ENCODE measurements at regions not wholly inside any gene's neighbourhood (a gene's known extent, or its start where the extent isn't known, plus 50 kb on each side); places are given as distances from the start of the nearest gene placed in this dataset.

DNA sequence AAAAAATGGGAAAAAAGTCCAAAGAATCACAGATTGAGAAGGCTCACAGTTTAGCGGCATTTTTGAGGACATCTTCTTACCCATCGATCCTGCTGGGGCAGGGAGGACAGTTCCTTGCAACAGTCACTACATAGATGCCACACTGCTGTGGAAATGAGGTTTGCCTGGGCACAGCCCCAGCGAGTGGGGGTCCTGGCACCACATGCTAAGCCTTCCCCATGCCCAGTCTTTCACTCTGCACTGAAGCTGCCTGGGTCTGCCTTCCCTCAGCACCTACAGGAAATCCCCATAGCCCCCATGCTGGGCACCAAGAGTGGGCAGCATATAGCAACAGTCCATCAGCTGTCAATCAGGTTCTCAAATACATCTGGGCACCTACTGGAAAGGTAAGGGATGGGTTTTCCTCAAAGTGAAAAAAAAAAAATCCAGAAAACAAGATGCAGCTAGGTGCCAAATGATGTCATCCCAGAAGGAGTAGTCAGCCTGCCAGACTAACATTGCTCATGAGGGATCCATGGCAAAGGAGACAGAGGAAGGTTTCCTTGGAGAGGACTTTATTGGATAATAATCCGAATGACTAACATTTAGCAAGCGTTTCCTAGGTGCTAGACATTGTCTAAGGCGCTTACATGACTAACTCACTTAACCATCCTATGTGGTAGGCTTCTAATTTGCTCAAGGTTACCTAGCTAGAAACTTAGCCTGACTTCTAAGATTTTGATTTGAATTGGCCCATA is 125.7 kb upstream of the CXCL12 start:
- DNase-seq, result no peak
- no peaks in the 10 kb centered on the region for H3K4me1 ChIP-seq
- intact Hi-C loops (cut with DNase I; ENCODE audit: low total_unique reads), result no loop called here
- no peaks in the 10 kb centered on the region for H3K27me3 ChIP-seq (replicated peaks in 1 of 7)
- no peak overlapping the region for H3K27ac ChIP-seq
- no peak overlapping the region for H3K4me3 ChIP-seq
- no peaks in the 10 kb centered on the region for H3K9me3 ChIP-seq
- H3K36me3 ChIP-seq, result no peaks in the 10 kb centered on the region
- WGBS, 5 donors, result 82 to 91% (median 85%) methylated on average over 6 of the region's 6 CpGs
- TF ChIP-seq, protein P1, sequence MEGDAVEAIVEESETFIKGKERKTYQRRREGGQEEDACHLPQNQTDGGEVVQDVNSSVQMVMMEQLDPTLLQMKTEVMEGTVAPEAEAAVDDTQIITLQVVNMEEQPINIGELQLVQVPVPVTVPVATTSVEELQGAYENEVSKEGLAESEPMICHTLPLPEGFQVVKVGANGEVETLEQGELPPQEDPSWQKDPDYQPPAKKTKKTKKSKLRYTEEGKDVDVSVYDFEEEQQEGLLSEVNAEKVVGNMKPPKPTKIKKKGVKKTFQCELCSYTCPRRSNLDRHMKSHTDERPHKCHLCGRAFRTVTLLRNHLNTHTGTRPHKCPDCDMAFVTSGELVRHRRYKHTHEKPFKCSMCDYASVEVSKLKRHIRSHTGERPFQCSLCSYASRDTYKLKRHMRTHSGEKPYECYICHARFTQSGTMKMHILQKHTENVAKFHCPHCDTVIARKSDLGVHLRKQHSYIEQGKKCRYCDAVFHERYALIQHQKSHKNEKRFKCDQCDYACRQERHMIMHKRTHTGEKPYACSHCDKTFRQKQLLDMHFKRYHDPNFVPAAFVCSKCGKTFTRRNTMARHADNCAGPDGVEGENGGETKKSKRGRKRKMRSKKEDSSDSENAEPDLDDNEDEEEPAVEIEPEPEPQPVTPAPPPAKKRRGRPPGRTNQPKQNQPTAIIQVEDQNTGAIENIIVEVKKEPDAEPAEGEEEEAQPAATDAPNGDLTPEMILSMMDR (IDR thresholded peaks at IDR 0.05 in 8 of 11, conservative IDR thresholded peaks at IDR 0.05 in 3 of 11), result no peak
- TF ChIP-seq POLR2A (IDR thresholded peaks at IDR 0.05) (no peak), POLR2AphosphoS5 (IDR thresholded peaks at IDR 0.05) (no peak)

DNA sequence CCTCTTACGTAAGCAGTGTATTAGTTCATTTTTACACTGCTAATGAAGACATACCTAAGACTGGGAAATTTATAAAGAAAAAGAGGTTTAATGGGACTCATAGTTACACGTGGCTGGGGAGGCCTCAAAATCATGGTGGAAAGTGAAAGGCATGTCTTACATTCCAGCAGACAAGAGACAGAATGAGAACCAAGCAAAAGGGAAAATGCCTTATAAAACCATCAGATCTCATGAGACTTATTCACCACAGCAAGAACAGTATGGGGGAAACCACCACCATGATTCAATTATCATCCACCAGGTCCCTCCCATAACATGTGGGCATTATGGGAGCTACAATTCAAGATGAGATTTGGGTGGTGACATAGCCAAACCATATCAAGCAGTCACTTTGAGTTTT is 126.3 kb upstream of the CXCL12 start:
- no peaks in the 10 kb centered on the region for H3K36me3 ChIP-seq
- 72 to 87% (median 86%) methylated on average over 2 of the region's 2 CpGs for WGBS, 5 donors
- intact Hi-C loops (cut with DNase I; ENCODE audit: low total_unique reads), result no loop called here
- no peaks in the 10 kb centered on the region for H3K4me1 ChIP-seq
- no peak for DNase-seq
- no peaks in the 10 kb centered on the region for H3K9me3 ChIP-seq
- no peaks in the 10 kb centered on the region for H3K27me3 ChIP-seq (replicated peaks in 1 of 7)
- TF ChIP-seq POLR2A (IDR thresholded peaks at IDR 0.05) (no peak), POLR2AphosphoS5 (IDR thresholded peaks at IDR 0.05) (no peak)
- TF ChIP-seq, protein P1 (IDR thresholded peaks at IDR 0.05 in 8 of 11, conservative IDR thresholded peaks at IDR 0.05 in 3 of 11), result no peak
- no peak overlapping the region for H3K4me3 ChIP-seq
- H3K27ac ChIP-seq, result no peak overlapping the region

DNA sequence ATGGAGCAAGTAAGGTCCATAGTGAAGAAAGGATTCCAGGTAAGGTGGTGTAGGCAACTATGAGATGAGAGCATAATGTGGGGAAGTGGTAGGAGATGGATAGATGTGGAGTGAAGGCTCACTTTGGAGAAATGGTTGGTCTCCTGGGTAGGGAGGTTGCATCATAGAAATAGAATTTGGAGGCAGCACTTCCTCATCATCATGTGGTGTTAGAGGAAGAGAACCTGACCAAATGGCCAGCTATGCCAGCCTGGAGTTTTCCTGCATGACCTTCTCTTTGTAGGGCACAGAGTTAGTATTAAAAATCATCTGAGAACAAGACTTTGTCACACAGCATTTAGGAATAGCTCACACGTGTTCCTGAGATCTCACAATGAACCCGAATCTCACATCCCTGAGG is 126.7 kb upstream of the CXCL12 start:
- intact Hi-C loops (cut with DNase I; ENCODE audit: low total_unique reads), result no loop called here
- TF ChIP-seq, protein P1 (IDR thresholded peaks at IDR 0.05 in 8 of 11, conservative IDR thresholded peaks at IDR 0.05 in 3 of 11), result no peak
- TF ChIP-seq POLR2AphosphoS5 (IDR thresholded peaks at IDR 0.05), result no peak
- no peak for TF ChIP-seq POLR2A (IDR thresholded peaks at IDR 0.05)
- H3K27ac ChIP-seq, result no peak overlapping the region
- H3K36me3 ChIP-seq, result no peaks in the 10 kb centered on the region
- no peak for DNase-seq
- WGBS, 5 donors, result 64 to 87% (median 82%) methylated on average over 2 of the region's 2 CpGs
- H3K27me3 ChIP-seq (replicated peaks in 1 of 7), result no peaks in the 10 kb centered on the region
- H3K9me3 ChIP-seq, result no peaks in the 10 kb centered on the region
- no peaks in the 10 kb centered on the region for H3K4me1 ChIP-seq
- no peak overlapping the region for H3K4me3 ChIP-seq

DNA sequence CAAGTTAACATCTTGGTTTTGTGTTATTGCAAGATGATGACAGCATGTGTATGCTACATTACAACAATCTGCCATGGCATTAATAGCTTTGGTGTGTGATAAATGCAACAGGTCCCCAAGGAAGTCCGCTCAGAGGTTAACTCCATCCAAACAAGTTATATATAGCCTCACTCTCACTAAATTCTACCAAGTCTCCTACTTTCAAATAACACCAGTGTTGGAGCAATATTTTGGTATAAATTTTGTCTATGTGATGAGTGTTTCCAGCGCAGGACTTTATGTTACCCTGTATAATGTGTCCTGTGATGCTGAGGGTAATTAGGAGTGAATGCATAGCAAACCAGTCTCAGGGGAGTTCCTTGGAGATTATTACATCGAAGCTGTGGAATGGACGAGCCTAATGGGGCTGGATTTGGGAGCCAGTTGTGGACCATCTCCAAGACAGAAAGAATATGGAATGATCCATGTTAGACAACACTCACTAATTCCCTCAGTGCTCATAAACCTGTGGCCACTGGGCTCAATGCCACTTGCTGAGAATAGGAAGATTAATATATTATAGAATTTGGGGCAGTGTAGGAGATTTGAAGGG is 127.6 kb upstream of the CXCL12 start:
- Histone ChIP-seq H3K4me3 (no peak overlapping the region), H3K36me3 (no peaks in the 10 kb centered on the region), H3K27me3 (replicated peaks in 1 of 7) (no peaks in the 10 kb centered on the region), H3K9me3 (no peaks in the 10 kb centered on the region), H3K4me1 (no peaks in the 10 kb centered on the region), H3K27ac (no peak overlapping the region)
- TF ChIP-seq POLR2A (IDR thresholded peaks at IDR 0.05) (no peak), POLR2AphosphoS5 (IDR thresholded peaks at IDR 0.05) (no peak)
- TF ChIP-seq, protein P1 (IDR thresholded peaks at IDR 0.05 in 8 of 11, conservative IDR thresholded peaks at IDR 0.05 in 3 of 11), result no peak
- DNase-seq, result no peak
- intact Hi-C loops (cut with DNase I; ENCODE audit: low total_unique reads), result no loop called here
- 63 to 89% (median 79%) methylated on average over 4 of the region's 4 CpGs for WGBS, 5 donors

Data from spleen (tissue), 11 donors.